GM19025 (cell line): ENCODE measurements at regions not wholly inside any gene's neighbourhood (a gene's known extent, or its start where the extent isn't known, plus 50 kb on each side); places are given as distances from the start of the nearest gene placed in this dataset.
A peak's percentile ranks its signal among the peaks of the same experiment; 100 is the strongest.

Experiments used
- ATAC-seq: cut with Tn5 transposase; IDR thresholded peaks from one replicate; pipeline ENCODE4 v1.9.1; 2021; ENCODE audit warnings: mild to moderate bottlenecking, low read depth, moderate library complexity; ENCODE audit not compliant: unreplicated experiment

- no peak for ATAC-seq
Measured at GRCh38 chr13:33606692-33607091, 211.3 kb upstream of the RFC3 start.

- no peak for ATAC-seq
Measured at GRCh38 chr13:33610438-33611120, 207.4 kb upstream of the RFC3 start.

- no peak for ATAC-seq
Measured at GRCh38 chr13:33611121-33611805, 206.7 kb upstream of the RFC3 start.

- peak; percentile 79 for ATAC-seq
Measured at GRCh38 chr13:33612641-33613638, 205.0 kb upstream of the RFC3 start.

GRCh38 chr13:33615436-33615835 is 202.5 kb upstream of the RFC3 start:
- no peak for ATAC-seq

- no peak for ATAC-seq
Measured at GRCh38 chr13:33616130-33616529, 201.8 kb upstream of the RFC3 start.

- no peak for ATAC-seq
Measured at GRCh38 chr13:33617055-33617454, 200.9 kb upstream of the RFC3 start.

- no peak for ATAC-seq
Measured at GRCh38 chr13:33624253-33624652, 193.7 kb upstream of the RFC3 start.

GRCh38 chr13:33624740-33625139 is 193.2 kb upstream of the RFC3 start:
- ATAC-seq, result no peak

GRCh38 chr13:33626407-33626806 is 191.5 kb upstream of the RFC3 start:
- ATAC-seq, result no peak

GRCh38 chr13:33628662-33629061 is 189.3 kb upstream of the RFC3 start:
- no peak for ATAC-seq

- no peak for ATAC-seq
Measured at GRCh38 chr13:33629605-33630360, 188.2 kb upstream of the RFC3 start.

GRCh38 chr13:33633701-33634545 is 184.0 kb upstream of the RFC3 start:
- no peak for ATAC-seq

- ATAC-seq, result no peak
Measured at GRCh38 chr13:33634546-33634982, 183.4 kb upstream of the RFC3 start.

- no peak for ATAC-seq
Measured at GRCh38 chr13:33636243-33636642, 181.7 kb upstream of the RFC3 start.

- no peak for ATAC-seq
Measured at GRCh38 chr13:33636955-33637670, 180.8 kb upstream of the RFC3 start.

GRCh38 chr13:33637978-33638743 is 179.8 kb upstream of the RFC3 start:
- no peak for ATAC-seq

GRCh38 chr13:33639158-33639557 is 178.8 kb upstream of the RFC3 start:
- ATAC-seq, result no peak
